Skin of body (tissue), 1 donor: ENCODE measurements at regions not wholly inside any gene's neighbourhood (a gene's known extent, or its start where the extent isn't known, plus 50 kb on each side); places are given as distances from the start of the nearest gene placed in this dataset.
A peak's percentile ranks its signal among the peaks of the same experiment; 100 is the strongest.

Experiments
- DNase-seq: peaks from one replicate; lab custom pipeline; 2025; lab: John Stamatoyannopoulos, UW

- peak; percentile 26 for DNase-seq
Measured at GRCh38 chr3:64355401-64355807, 130.1 kb upstream of the PRICKLE2 start.

GRCh38 chr3:64354956-64355355, 129.7 kb upstream of the PRICKLE2 start:
- no peak for DNase-seq

GRCh38 chr3:64354221-64354620, 129.0 kb upstream of the PRICKLE2 start:
- no peak for DNase-seq

GRCh38 chr3:64353226-64353625, 128.0 kb upstream of the PRICKLE2 start:
- DNase-seq, result peak; percentile 75

GRCh38 chr3:64352639-64352992, 127.3 kb upstream of the PRICKLE2 start:
- DNase-seq, result no peak

GRCh38 chr3:64351713-64352638, 126.7 kb upstream of the PRICKLE2 start:
- DNase-seq, result no peak

- DNase-seq, result peak; percentile 27
Measured at GRCh38 chr3:64349551-64349950, 124.3 kb upstream of the PRICKLE2 start.

- DNase-seq, result peak; percentile 93
Measured at GRCh38 chr3:64345371-64345770, 120.1 kb upstream of the PRICKLE2 start.

GRCh38 chr3:64344721-64345207, 119.5 kb upstream of the PRICKLE2 start:
- no peak for DNase-seq

GRCh38 chr3:64343689-64344430, 118.6 kb upstream of the PRICKLE2 start:
- peak; percentile 88 for DNase-seq

- no peak for DNase-seq
Measured at GRCh38 chr3:64342940-64343688, 117.8 kb upstream of the PRICKLE2 start.

- DNase-seq, result no peak
Measured at GRCh38 chr3:64341296-64341695, 116.0 kb upstream of the PRICKLE2 start.

GRCh38 chr3:64340641-64341101, 115.4 kb upstream of the PRICKLE2 start:
- peak; percentile 78 for DNase-seq

GRCh38 chr3:64336488-64336887, 111.2 kb upstream of the PRICKLE2 start:
- no peak for DNase-seq

GRCh38 chr3:64332459-64333350, 107.4 kb upstream of the PRICKLE2 start:
- no peak for DNase-seq

GRCh38 chr3:64331605-64332004, 106.3 kb upstream of the PRICKLE2 start:
- DNase-seq, result no peak

GRCh38 chr3:64329037-64329436, 103.8 kb upstream of the PRICKLE2 start:
- DNase-seq, result no peak

- peak; percentile 51 for DNase-seq
Measured at GRCh38 chr3:64327100-64327804, 102.0 kb upstream of the PRICKLE2 start.

- peak; percentile 46 for DNase-seq
Measured at GRCh38 chr3:64321747-64322146, 96.5 kb upstream of the PRICKLE2 start.

GRCh38 chr3:64319391-64319790, 94.1 kb upstream of the PRICKLE2 start:
- DNase-seq, result no peak
